Neural cell (in vitro differentiated cells): ENCODE measurements at regions not wholly inside any gene's neighbourhood (a gene's known extent, or its start where the extent isn't known, plus 50 kb on each side); places are given as distances from the start of the nearest gene placed in this dataset.

Experiments
- EP300 ChIP-seq: fragments of 450-650 bp; conservative IDR thresholded peaks from 2 replicates; pipeline ENCODE4 v1.6.1; 2014; ENCODE audit warnings: antibody characterized with exemption, mild to moderate bottlenecking, moderate library complexity; ENCODE audit not compliant: poor library complexity, severe bottlenecking
- EZH2 ChIP-seq: fragments of 200-600, 300-800 bp; shearing (Covaris generic), sonication (generic); IDR thresholded peaks from 2 replicates; pipeline ENCODE4 v1.6.1; 2014; ENCODE audit warnings: antibody characterized with exemption, low read length, borderline replicate concordance, mild to moderate bottlenecking; ENCODE audit not compliant: insufficient read depth, poor library complexity, severe bottlenecking
- MXI1 ChIP-seq: fragments of 450-650 bp; conservative IDR thresholded peaks from 2 replicates; pipeline ENCODE4 v1.6.1; 2014; ENCODE audit warnings: antibody characterized with exemption, mild to moderate bottlenecking; ENCODE audit not compliant: poor library complexity, severe bottlenecking
- POLR2AphosphoS5 ChIP-seq: IDR thresholded peaks from 2 replicates; pipeline ENCODE4 v1.6.1; 2012
- REST ChIP-seq: IDR thresholded peaks from 2 replicates; pipeline ENCODE4 v1.6.1; 2012; ENCODE audit warnings: borderline replicate concordance
- SMC3 ChIP-seq: fragments of 450-650 bp; conservative IDR thresholded peaks from 2 replicates; pipeline ENCODE4 v1.6.1; 2014; ENCODE audit warnings: antibody characterized with exemption, mild to moderate bottlenecking, moderate library complexity; ENCODE audit not compliant: poor library complexity
- TAF1 ChIP-seq: IDR thresholded peaks from 2 replicates; pipeline ENCODE4 v1.6.1; 2012; ENCODE audit warnings: low read depth
- TF ChIP-seq, protein P1 (sequence below): fragments of 450-650 bp; IDR thresholded peaks from 2 replicates; pipeline ENCODE4 v1.5.1; 2014; ENCODE audit warnings: antibody characterized with exemption, mild to moderate bottlenecking, moderate library complexity; ENCODE audit not compliant: poor library complexity, severe bottlenecking

GRCh38 chr1:115447672-115448071 lies 109.6 kb upstream of the NGF start:
- no peak for TF ChIP-seq EP300
- TF ChIP-seq, protein P1, sequence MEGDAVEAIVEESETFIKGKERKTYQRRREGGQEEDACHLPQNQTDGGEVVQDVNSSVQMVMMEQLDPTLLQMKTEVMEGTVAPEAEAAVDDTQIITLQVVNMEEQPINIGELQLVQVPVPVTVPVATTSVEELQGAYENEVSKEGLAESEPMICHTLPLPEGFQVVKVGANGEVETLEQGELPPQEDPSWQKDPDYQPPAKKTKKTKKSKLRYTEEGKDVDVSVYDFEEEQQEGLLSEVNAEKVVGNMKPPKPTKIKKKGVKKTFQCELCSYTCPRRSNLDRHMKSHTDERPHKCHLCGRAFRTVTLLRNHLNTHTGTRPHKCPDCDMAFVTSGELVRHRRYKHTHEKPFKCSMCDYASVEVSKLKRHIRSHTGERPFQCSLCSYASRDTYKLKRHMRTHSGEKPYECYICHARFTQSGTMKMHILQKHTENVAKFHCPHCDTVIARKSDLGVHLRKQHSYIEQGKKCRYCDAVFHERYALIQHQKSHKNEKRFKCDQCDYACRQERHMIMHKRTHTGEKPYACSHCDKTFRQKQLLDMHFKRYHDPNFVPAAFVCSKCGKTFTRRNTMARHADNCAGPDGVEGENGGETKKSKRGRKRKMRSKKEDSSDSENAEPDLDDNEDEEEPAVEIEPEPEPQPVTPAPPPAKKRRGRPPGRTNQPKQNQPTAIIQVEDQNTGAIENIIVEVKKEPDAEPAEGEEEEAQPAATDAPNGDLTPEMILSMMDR: no peak
- TF ChIP-seq MXI1: no peak
- no peak for TF ChIP-seq REST
- no peak for TF ChIP-seq POLR2AphosphoS5
- no peak for TF ChIP-seq TAF1
- no peak for TF ChIP-seq EZH2
- TF ChIP-seq SMC3: no peak
